Progenitor cell of endocrine pancreas (in vitro differentiated cells): ENCODE measurements at regions not wholly inside any gene's neighbourhood (a gene's known extent, or its start where the extent isn't known, plus 50 kb on each side); places are given as distances from the start of the nearest gene placed in this dataset.

Experiments
- DNase-seq: peaks from one replicate; pipeline ENCODE4 v3.0.0; 2021; ENCODE audit warnings: low spot score; ENCODE audit not compliant: unreplicated experiment
- H3K27ac Mint-ChIP-seq: 2 replicates; pipeline ENCODE4 v1.8.0; 2021; ENCODE audit warnings: mild to moderate bottlenecking, moderate library complexity, mixed read lengths
- H3K27me3 Mint-ChIP-seq: 2 replicates; pipeline ENCODE4 v1.8.0; 2021; ENCODE audit warnings: mixed read lengths
- H3K36me3 Mint-ChIP-seq: 2 replicates; pipeline ENCODE4 v1.8.0; 2022; ENCODE audit warnings: mixed read lengths; ENCODE audit not compliant: insufficient read depth
- H3K4me1 Mint-ChIP-seq: 2 replicates; pipeline ENCODE4 v1.8.0; 2021; ENCODE audit warnings: low read depth, mixed read lengths
- H3K4me3 Mint-ChIP-seq: 2 replicates; pipeline ENCODE4 v1.8.0; 2021; ENCODE audit warnings: low read depth, mild to moderate bottlenecking, moderate library complexity, mixed read lengths
- H3K9me3 Mint-ChIP-seq: 2 replicates; pipeline ENCODE4 v1.8.0; 2021; ENCODE audit warnings: low read depth, mixed read lengths
- TF ChIP-seq, protein P1 (sequence below): fragments of 200-600 bp; sonication (generic); IDR thresholded peaks from one replicate; pipeline ENCODE4 v1.5.0; 2021; ENCODE audit warnings: antibody characterized with exemption, mild to moderate bottlenecking; ENCODE audit not compliant: unreplicated experiment

- DNase-seq = no peak
- H3K27me3 Mint-ChIP-seq = no peaks in the 10 kb centered on the region
- TF ChIP-seq, protein P1, sequence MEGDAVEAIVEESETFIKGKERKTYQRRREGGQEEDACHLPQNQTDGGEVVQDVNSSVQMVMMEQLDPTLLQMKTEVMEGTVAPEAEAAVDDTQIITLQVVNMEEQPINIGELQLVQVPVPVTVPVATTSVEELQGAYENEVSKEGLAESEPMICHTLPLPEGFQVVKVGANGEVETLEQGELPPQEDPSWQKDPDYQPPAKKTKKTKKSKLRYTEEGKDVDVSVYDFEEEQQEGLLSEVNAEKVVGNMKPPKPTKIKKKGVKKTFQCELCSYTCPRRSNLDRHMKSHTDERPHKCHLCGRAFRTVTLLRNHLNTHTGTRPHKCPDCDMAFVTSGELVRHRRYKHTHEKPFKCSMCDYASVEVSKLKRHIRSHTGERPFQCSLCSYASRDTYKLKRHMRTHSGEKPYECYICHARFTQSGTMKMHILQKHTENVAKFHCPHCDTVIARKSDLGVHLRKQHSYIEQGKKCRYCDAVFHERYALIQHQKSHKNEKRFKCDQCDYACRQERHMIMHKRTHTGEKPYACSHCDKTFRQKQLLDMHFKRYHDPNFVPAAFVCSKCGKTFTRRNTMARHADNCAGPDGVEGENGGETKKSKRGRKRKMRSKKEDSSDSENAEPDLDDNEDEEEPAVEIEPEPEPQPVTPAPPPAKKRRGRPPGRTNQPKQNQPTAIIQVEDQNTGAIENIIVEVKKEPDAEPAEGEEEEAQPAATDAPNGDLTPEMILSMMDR = no peak
- peaks cover 6% of the 10 kb centered on the region for H3K4me1 Mint-ChIP-seq
- H3K27ac Mint-ChIP-seq = no peak overlapping the region
- H3K9me3 Mint-ChIP-seq = peaks cover 3% of the 10 kb centered on the region
- H3K36me3 Mint-ChIP-seq = no peaks in the 10 kb centered on the region
- H3K4me3 Mint-ChIP-seq = no peak overlapping the region
These were observed 58.4 kb upstream of the HS3ST1 start for GRCh38 chr4:11487139-11487538.

DNA sequence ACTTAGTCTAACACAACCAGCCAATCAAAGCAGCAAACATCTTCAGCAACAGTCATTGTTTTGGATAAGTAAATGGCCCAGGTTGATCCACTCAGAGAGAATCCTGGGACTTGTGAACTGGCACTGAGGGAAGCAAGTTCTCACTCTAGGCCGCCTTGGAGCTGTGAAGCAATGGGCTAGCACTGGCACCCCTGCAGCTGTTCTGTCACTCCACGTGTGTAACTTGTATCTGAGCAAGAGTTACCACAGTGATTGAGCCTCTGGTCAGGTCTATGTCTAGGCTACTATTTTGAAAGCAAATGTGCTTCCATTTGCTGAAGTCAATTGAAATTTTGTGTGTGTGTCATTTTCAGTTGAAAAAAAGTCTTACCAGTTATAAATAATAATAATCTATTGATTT, 57.2 kb upstream of the HS3ST1 start:
- H3K4me3 Mint-ChIP-seq = no peak overlapping the region
- TF ChIP-seq, protein P1 = no peak
- no peak overlapping the region for H3K27ac Mint-ChIP-seq
- H3K4me1 Mint-ChIP-seq = peaks cover 6% of the 10 kb centered on the region
- no peaks in the 10 kb centered on the region for H3K27me3 Mint-ChIP-seq
- no peak for DNase-seq
- H3K36me3 Mint-ChIP-seq = no peaks in the 10 kb centered on the region
- no peaks in the 10 kb centered on the region for H3K9me3 Mint-ChIP-seq

GRCh38 chr4:11484531-11484930, 55.8 kb upstream of the HS3ST1 start:
- Mint-ChIP-seq H3K27ac (no peak overlapping the region), H3K4me3 (no peak overlapping the region), H3K4me1 (peaks cover 6% of the 10 kb centered on the region), H3K9me3 (no peaks in the 10 kb centered on the region), H3K36me3 (no peaks in the 10 kb centered on the region), H3K27me3 (no peaks in the 10 kb centered on the region)
- TF ChIP-seq, protein P1 = no peak
- no peak for DNase-seq

DNA sequence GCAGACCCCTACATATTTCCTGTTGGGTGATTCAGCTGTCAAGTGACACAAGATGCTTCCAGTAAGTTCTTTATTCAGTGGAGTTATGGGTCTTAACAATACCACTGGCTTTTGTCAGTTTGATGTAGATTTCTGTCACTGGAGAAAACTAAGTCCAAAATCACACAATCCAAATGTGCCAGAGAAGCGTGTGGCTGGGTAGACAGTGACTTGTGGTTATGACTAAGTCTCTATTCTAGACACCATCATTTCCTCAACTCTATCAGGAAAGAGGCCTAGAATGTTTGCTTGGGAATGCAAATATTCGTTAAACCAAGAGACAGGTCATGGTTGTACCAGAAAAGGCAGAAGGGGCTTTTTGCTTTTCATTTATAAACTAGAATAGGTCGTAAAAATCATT, 54.4 kb upstream of the HS3ST1 start:
- no peak overlapping the region for H3K27ac Mint-ChIP-seq
- H3K36me3 Mint-ChIP-seq = no peaks in the 10 kb centered on the region

GRCh38 chr4:11480683-11481082, 52.0 kb upstream of the HS3ST1 start:
- Mint-ChIP-seq H3K4me1 (peaks cover 6% of the 10 kb centered on the region), H3K36me3 (no peaks in the 10 kb centered on the region), H3K27me3 (no peaks in the 10 kb centered on the region), H3K9me3 (peaks cover 3% of the 10 kb centered on the region), H3K4me3 (no peak overlapping the region), H3K27ac (no peak overlapping the region)
- TF ChIP-seq, protein P1 = no peak
- no peak for DNase-seq

More for the DNA sequence above, 54.4 kb upstream of the HS3ST1 start:
- H3K4me3 Mint-ChIP-seq = no peak overlapping the region
- no peaks in the 10 kb centered on the region for H3K9me3 Mint-ChIP-seq
- H3K4me1 Mint-ChIP-seq = peaks cover 6% of the 10 kb centered on the region
- TF ChIP-seq, protein P1 = no peak
- DNase-seq = no peak
- no peaks in the 10 kb centered on the region for H3K27me3 Mint-ChIP-seq
